ENCODE measurements at regions not wholly inside any gene's neighbourhood (a gene's known extent, or its start where the extent isn't known, plus 50 kb on each side); places are given as distances from the start of the nearest gene placed in this dataset.

GRCh38 chrX:5042563-5042962 lies 1186.1 kb downstream of the NLGN4X start:
- intact Hi-C loops (cut with micrococcal nuclease), result no loop called here
- POLR2A ChIA-PET (ENCODE audit: unreplicated experiment), result no interaction called here
- Histone ChIP-seq H3K79me1 (ENCODE audit: low read depth in 1 of 2, low read length in 2 of 2) (no peaks in the 10 kb centered on the region), H3K9me3 (ENCODE audit: control insufficient read depth, insufficient read depth, low read length) (peaks cover 5% of the 10 kb centered on the region), H2BK120ac (ENCODE audit: low read depth, low read length) (no peak overlapping the region), H4K20me1 (ENCODE audit: insufficient read depth, low read length) (no peaks in the 10 kb centered on the region), H4K8ac (ENCODE audit: low read depth in 2 of 2, low read length in 2 of 2) (no peak overlapping the region), H4K91ac (ENCODE audit: insufficient read depth, low read depth, low read length) (no peak overlapping the region), H2AK5ac (ENCODE audit: low read depth, low read length) (no peak overlapping the region), H2AK9ac (replicated peaks; ENCODE audit: low read depth, low read length, poor library complexity) (no peak overlapping the region), H2BK20ac (ENCODE audit: low read depth, low read length) (no peak overlapping the region), H3K4me3 (ENCODE audit: insufficient read depth, low read depth, low read length) (no peak overlapping the region), H2BK5ac (ENCODE audit: low read depth, low read length, poor library complexity, severe bottlenecking) (no peak overlapping the region), H3K27ac (ENCODE audit: insufficient read depth, low read length) (no peak overlapping the region), H3K4me2 (ENCODE audit: low read depth, low read length) (no peak overlapping the region), H3K14ac (replicated peaks; ENCODE audit: low read depth, low read length) (no peak overlapping the region), H3K18ac (ENCODE audit: low read depth, low read length) (no peak overlapping the region), H3K4ac (ENCODE audit: low read depth, low read length) (no peak overlapping the region), H3K56ac (ENCODE audit: extremely low read depth, insufficient read depth, low read length) (no peak overlapping the region), H3K9ac (ENCODE audit: low read depth, low read length) (no peak overlapping the region), H3K36me3 (ENCODE audit: control insufficient read depth, insufficient read depth, low read length) (no peaks in the 10 kb centered on the region), H2AFZ (replicated peaks; ENCODE audit: low read length, poor library complexity) (no peak overlapping the region), H4K5ac (ENCODE audit: low read depth, low read length) (no peak overlapping the region), H3K9me1 (ENCODE audit: insufficient read depth, low read length) (no peaks in the 10 kb centered on the region), H3K27me3 (ENCODE audit: control insufficient read depth, insufficient read depth, low read length) (no peaks in the 10 kb centered on the region), H2BK15ac (ENCODE audit: low read depth, low read length) (no peak overlapping the region), H3K4me1 (ENCODE audit: control insufficient read depth, insufficient read depth, low read length) (no peaks in the 10 kb centered on the region), H3K23ac (ENCODE audit: low read depth, low read length) (no peak overlapping the region)
- WGBS, 2 experiments (ENCODE audit: extremely low coverage in 2 of 2, insufficient read length in 1 of 2), result no CpG with 5 or more reads among the region's 3 CpGs
- in situ Hi-C loops (cut with MboI; ENCODE audit: low sequenced_read_pairs), result no loop called here
- no peak for DNase-seq
- CTCF ChIA-PET, result no interaction called here
- ATAC-seq (ENCODE audit: low read depth), result no peak
- no peak for TF ChIP-seq MAFK (IDR thresholded peaks at IDR 0.05; ENCODE audit: low read depth, low read length)
- TF ChIP-seq POLR2A (IDR thresholded peaks at IDR 0.05; ENCODE audit: low read depth, low read length), result no peak
- TF ChIP-seq NFE2L2 (IDR thresholded peaks at IDR 0.05; ENCODE audit: low read depth, low read length), result no peak
- TF ChIP-seq CHD1 (IDR thresholded peaks at IDR 0.05; ENCODE audit: low read depth, low read length), result no peak
- no peak for TF ChIP-seq CEBPB (IDR thresholded peaks at IDR 0.05; ENCODE audit: low read depth, low read length)
- no peak for TF ChIP-seq RAD21 (IDR thresholded peaks at IDR 0.05; ENCODE audit: low read length)
- no peak for TF ChIP-seq MAZ (IDR thresholded peaks at IDR 0.05; ENCODE audit: borderline replicate concordance, low read depth, low read length)
- TF ChIP-seq ELK1 (IDR thresholded peaks at IDR 0.05; ENCODE audit: borderline replicate concordance, low read depth, low read length), result no peak
- no peak for TF ChIP-seq FOS (IDR thresholded peaks at IDR 0.05; ENCODE audit: low read depth, low read length)
- TF ChIP-seq RFX5 (IDR thresholded peaks at IDR 0.05; ENCODE audit: low read depth, low read length), result no peak
- BruUV-seq (replicated peaks), result no TSS peak
- dilution Hi-C loops (cut with HindIII; ENCODE audit: low sequenced_read_pairs, unreplicated experiment), result no loop called here

Data from IMR-90 (cell line).